ENCODE measurements at regions not wholly inside any gene's neighbourhood (a gene's known extent, or its start where the extent isn't known, plus 50 kb on each side); places are given as distances from the start of the nearest gene placed in this dataset.

DNA sequence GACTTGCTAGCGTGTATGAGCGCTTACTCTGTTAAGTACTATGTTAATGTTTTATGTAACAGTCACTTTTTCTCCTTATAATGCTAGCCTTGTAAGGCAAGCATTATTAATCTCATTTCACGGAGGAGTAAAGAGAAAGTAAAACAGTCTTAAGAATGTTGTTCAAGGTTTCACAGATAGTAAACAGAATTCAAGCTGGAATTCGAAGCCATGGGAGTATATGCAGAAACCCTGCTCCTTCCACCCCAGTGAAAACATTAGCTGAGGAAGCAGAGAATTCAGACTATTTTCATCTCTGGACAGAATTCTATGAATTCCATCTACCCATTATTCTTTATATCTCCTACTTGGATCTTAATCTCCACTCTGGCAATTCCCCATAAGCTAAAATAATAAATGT lies 1028.3 kb upstream of the WWC1 start:
- no peak for TF ChIP-seq CTCF (IDR thresholded peaks at IDR 0.05; ENCODE audit: poor library complexity)
- TF ChIP-seq EZH2 (IDR thresholded peaks at IDR 0.05; ENCODE audit: borderline replicate concordance), result no peak
- TF ChIP-seq EZH2phosphoT487 (IDR thresholded peaks at IDR 0.05; ENCODE audit: low read depth, severe bottlenecking, unreplicated experiment), result no peak

All from hepatocyte (in vitro differentiated cells).